ENCODE measurements at regions not wholly inside any gene's neighbourhood (a gene's known extent, or its start where the extent isn't known, plus 50 kb on each side); places are given as distances from the start of the nearest gene placed in this dataset.

DNA sequence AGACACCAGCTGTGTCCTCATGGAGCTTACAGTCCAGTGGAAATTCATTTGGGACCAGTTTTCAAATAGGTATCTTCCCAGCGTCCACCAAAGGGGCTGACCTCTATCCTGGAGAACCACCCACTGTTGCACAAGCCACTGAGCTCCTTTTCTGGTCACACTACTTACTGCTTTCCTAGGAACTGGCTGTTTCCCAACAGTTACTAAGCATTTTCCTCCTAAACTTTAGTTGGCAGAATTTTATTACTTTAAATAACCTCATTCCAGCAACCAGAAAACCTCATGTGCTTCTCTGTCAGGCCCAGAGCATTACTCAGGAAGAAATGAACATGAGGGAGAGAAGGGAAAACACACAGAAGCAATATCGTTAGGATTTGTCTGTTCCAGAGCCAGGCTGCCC, 183.1 kb downstream of the GPAM start:
- H3K4me3 ChIP-seq: no peak overlapping the region
- no peak for DNase-seq
- TF ChIP-seq CTCF (IDR thresholded peaks at IDR 0.05 in 8 of 11, conservative IDR thresholded peaks at IDR 0.05 in 3 of 11): no peak
- no peaks in the 10 kb centered on the region for H3K27me3 ChIP-seq (replicated peaks in 1 of 7)
- WGBS, 5 donors: 65 to 78% (median 73%) methylated on average over 2 of the region's 2 CpGs
- no peaks in the 10 kb centered on the region for H3K36me3 ChIP-seq
- H3K27ac ChIP-seq: no peak overlapping the region
- H3K9me3 ChIP-seq: no peaks in the 10 kb centered on the region
- no peaks in the 10 kb centered on the region for H3K4me1 ChIP-seq
- intact Hi-C loops (cut with DNase I; ENCODE audit: low total_unique reads): no loop called here

GRCh38 chr10:112002206-112002605, 181.4 kb downstream of the GPAM start:
- Histone ChIP-seq H3K27me3 (replicated peaks in 1 of 7) (no peaks in the 10 kb centered on the region), H3K9me3 (no peaks in the 10 kb centered on the region), H3K4me1 (no peaks in the 10 kb centered on the region), H3K36me3 (no peaks in the 10 kb centered on the region), H3K4me3 (no peak overlapping the region), H3K27ac (no peak overlapping the region)
- 74 to 83% (median 78%) methylated on average over 3 of the region's 3 CpGs for WGBS, 5 donors
- TF ChIP-seq POLR2AphosphoS5 (IDR thresholded peaks at IDR 0.05): no peak
- DNase-seq: no peak
- intact Hi-C loops (cut with DNase I; ENCODE audit: low total_unique reads): no loop called here

DNA sequence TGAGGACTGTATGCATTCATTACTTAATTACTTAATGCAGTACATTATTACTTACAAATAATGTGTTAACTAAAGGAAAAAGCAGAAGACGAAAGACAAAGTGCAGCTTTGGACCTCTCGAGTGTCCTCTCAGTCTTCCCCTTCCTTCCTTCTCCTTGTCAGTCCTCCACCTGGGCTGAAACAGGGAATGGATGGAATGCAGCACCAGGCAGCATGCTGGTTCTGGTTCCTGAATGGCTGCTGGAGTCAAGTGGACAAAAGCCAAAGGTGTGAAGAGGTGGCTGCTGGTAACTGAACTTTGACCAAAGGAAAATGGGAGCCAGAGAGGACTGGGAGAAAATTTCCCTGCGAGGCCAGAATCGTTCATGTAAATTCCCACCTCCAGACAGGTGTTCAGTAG, 179.5 kb downstream of the GPAM start:
- no peaks in the 10 kb centered on the region for H3K4me1 ChIP-seq
- intact Hi-C loops (cut with DNase I; ENCODE audit: low total_unique reads): no loop called here
- WGBS, 5 donors: 72 to 86% (median 84%) methylated on average over 4 of the region's 4 CpGs
- no peaks in the 10 kb centered on the region for H3K9me3 ChIP-seq
- H3K36me3 ChIP-seq: no peaks in the 10 kb centered on the region
- TF ChIP-seq POLR2A (IDR thresholded peaks at IDR 0.05) (no peak), POLR2AphosphoS5 (IDR thresholded peaks at IDR 0.05) (no peak), CTCF (IDR thresholded peaks at IDR 0.05 in 8 of 11, conservative IDR thresholded peaks at IDR 0.05 in 3 of 11) (no peak)
- no peak for DNase-seq
- no peak overlapping the region for H3K4me3 ChIP-seq
- no peak overlapping the region for H3K27ac ChIP-seq
- H3K27me3 ChIP-seq (replicated peaks in 1 of 7): no peaks in the 10 kb centered on the region

GRCh38 chr10:112005044-112005443, 178.5 kb downstream of the GPAM start:
- H3K9me3 ChIP-seq: no peaks in the 10 kb centered on the region
- H3K27me3 ChIP-seq (replicated peaks in 1 of 7): no peaks in the 10 kb centered on the region
- no peak for TF ChIP-seq POLR2A (IDR thresholded peaks at IDR 0.05)
- TF ChIP-seq CTCF (IDR thresholded peaks at IDR 0.05 in 8 of 11, conservative IDR thresholded peaks at IDR 0.05 in 3 of 11): no peak
- no peak for TF ChIP-seq POLR2AphosphoS5 (IDR thresholded peaks at IDR 0.05)
- no peak overlapping the region for H3K27ac ChIP-seq
- WGBS, 5 donors: 65 to 83% (median 75%) methylated on average over 3 of the region's 3 CpGs
- no peak overlapping the region for H3K4me3 ChIP-seq
- H3K4me1 ChIP-seq: no peaks in the 10 kb centered on the region
- DNase-seq: no peak
- intact Hi-C loops (cut with DNase I; ENCODE audit: low total_unique reads): no loop called here
- no peaks in the 10 kb centered on the region for H3K36me3 ChIP-seq

- no peak overlapping the region for H3K4me3 ChIP-seq
- no peaks in the 10 kb centered on the region for H3K27me3 ChIP-seq (replicated peaks in 1 of 7)
- no peaks in the 10 kb centered on the region for H3K9me3 ChIP-seq
- 72 to 98% (median 93%) methylated on average over 2 of the region's 2 CpGs for WGBS, 5 donors
- no peak overlapping the region for H3K27ac ChIP-seq
- intact Hi-C loops (cut with DNase I; ENCODE audit: low total_unique reads): no loop called here
- DNase-seq: no peak
- H3K36me3 ChIP-seq: no peaks in the 10 kb centered on the region
- H3K4me1 ChIP-seq: no peaks in the 10 kb centered on the region
- TF ChIP-seq POLR2AphosphoS5 (IDR thresholded peaks at IDR 0.05) (no peak), CTCF (IDR thresholded peaks at IDR 0.05 in 8 of 11, conservative IDR thresholded peaks at IDR 0.05 in 3 of 11) (no peak), POLR2A (IDR thresholded peaks at IDR 0.05) (no peak)
These were observed 177.2 kb downstream of the GPAM start for GRCh38 chr10:112006407-112006806.

All from spleen (tissue), 11 donors.